HG02623 (cell line): ENCODE measurements at regions not wholly inside any gene's neighbourhood (a gene's known extent, or its start where the extent isn't known, plus 50 kb on each side); places are given as distances from the start of the nearest gene placed in this dataset.
"Not testable (repeated sequence)": the region's sequence is repeated elsewhere in the genome, so short reads cannot be mapped to it uniquely, and the experiment has no call there.

ENCODE experiments used
- ATAC-seq: cut with Tn5 transposase; IDR thresholded peaks from one replicate; pipeline ENCODE4 v1.9.1; 2021; ENCODE audit warnings: moderate library complexity; ENCODE audit not compliant: unreplicated experiment

- ATAC-seq, result no peak
Observed at GRCh38 chr18:43341014-43341413, 63.7 kb upstream of the SYT4 start.

DNA sequence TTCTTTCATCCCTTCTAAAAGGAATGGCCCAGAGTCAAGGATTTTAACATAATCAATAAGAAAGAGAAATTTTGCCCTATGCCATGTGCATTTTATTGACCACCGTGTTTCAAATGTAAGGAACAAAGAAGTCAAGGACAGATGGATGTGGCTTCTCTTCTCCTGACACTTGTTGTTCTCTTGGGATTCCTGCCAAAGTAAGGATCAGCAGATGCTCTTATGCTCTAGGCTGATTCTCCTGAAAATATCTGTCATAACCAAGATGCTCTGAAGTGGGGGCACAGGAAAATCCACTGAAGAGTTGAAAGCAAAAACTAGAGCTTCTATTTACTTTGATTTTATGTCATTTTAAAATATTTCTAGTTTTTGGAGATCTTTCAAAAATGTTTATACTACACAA is 72.9 kb upstream of the SYT4 start:
- no peak for ATAC-seq

- ATAC-seq, result no peak
Observed at GRCh38 chr18:43364535-43364934, 87.2 kb upstream of the SYT4 start.

DNA sequence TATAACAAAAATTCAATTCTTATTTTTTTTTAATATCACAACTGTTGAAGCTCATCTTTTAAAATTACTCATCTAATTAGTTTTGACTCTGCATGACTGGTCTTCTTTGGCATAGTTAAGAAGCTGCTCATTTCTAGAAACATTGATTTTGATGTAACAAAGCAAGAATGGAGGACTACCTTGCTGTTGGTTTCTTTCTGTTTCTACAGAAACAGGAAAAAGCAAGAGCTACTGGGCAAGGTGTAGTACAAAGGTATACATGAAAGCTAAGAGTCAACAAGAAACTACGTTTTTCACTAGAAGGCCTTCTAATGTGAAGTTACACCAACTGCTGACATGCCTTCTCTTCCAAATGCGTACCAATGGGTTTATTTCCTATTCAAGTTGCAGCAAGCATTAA is 90.6 kb upstream of the SYT4 start:
- no peak for ATAC-seq

- ATAC-seq, result not testable (repeated sequence)
Observed at GRCh38 chr18:43369311-43369710, 92.0 kb upstream of the SYT4 start.

GRCh38 chr18:43372773-43373172 is 95.5 kb upstream of the SYT4 start:
- no peak for ATAC-seq

- no peak for ATAC-seq
Observed at GRCh38 chr18:43380104-43380672, 102.9 kb upstream of the SYT4 start.

DNA sequence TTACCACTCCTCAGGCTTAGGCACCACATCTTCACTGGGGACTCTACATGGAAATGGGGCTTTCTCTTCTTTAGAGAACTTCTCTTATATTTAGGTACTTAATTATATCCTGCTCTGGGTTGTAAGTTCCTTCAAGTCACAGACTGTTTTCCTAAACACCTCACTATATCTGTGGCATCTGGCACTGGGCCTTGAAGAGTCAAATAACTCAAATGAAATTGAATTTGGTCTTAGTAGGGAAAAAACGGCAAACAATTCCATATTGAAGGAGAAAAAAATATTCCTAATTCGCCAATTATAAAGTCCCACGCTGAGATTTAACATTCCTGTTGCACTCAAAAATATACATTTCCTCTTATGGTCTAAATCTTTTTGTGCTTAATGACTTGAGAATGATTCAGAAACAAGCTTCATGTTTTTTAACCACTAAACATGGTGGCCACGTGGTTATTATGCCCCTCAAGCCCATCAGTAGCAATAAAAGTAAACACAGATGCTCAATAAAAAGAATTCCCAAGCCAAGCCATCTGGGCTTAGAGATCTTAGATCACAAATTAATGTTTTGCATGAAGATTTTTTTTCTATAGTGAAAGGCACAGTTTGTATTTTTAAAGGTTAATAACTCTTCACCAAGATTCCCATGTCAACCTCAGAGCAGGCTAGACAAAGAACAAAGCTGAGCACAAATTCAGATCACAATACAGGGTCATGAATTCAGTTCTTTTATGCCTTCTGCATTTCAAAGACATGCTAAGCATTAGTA is 105.5 kb upstream of the SYT4 start:
- no peak for ATAC-seq

- ATAC-seq, result no peak
Observed at GRCh38 chr18:43389163-43389562, 111.9 kb upstream of the SYT4 start.

DNA sequence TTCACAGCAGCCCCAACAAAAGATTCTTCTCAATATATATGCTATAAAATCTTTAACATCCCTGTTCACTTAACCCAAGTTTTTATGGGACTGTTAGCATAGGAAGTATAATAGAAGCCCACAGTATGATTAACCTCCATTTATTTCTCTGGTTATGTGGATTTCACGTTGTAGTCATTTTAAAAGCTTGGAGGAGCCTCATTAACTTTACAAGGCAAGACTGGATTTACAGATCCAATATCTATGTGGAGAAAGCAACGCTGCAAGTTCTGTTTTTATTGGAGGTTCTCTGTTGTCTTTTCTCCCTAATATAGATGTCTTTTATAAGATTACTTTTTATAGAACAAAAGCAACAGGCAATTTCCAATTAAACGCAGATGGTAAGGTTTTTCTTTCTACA is 114.9 kb upstream of the SYT4 start:
- no peak for ATAC-seq

GRCh38 chr18:43393174-43393573 is 115.9 kb upstream of the SYT4 start:
- ATAC-seq, result no peak

- ATAC-seq, result no peak
Observed at GRCh38 chr18:43396266-43396665, 119.0 kb upstream of the SYT4 start.

DNA sequence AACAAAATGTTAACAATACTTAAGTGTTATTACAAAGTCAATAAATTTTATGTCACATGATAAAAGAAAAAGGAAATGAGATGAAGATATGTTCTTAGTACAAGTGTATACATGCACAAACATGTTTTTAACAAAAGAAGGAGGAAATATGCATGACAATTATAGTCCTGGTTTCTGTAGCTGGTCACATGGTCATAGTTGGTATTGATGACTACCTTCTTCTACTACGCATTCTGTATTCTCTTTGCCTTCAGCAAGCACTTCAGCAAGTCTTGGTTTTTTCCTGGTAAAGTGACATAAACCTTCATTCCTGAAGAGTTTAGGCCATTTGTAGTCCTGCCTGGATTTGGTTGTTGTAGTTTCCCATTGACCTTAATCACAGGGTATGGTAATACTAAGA is 121.3 kb upstream of the SYT4 start:
- ATAC-seq, result no peak

DNA sequence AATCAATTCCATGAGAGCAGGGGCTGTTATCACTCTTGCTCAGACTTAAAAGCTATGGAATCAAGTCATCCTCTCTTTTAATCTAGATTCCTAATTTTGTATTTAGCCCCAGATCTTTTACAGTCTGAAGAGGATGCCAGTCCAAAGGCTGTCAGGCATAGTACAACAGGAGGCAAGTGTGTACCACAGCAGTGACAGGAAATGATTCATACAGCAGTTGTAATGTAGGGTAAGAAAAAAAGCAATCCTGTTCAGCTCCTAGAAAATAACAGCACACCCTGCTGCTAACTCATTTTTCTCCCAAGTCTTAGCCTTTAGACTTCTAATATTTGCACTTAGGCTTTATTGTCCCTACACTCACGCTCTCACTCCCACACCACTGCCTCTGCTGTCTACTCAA is 127.8 kb upstream of the SYT4 start:
- no peak for ATAC-seq

DNA sequence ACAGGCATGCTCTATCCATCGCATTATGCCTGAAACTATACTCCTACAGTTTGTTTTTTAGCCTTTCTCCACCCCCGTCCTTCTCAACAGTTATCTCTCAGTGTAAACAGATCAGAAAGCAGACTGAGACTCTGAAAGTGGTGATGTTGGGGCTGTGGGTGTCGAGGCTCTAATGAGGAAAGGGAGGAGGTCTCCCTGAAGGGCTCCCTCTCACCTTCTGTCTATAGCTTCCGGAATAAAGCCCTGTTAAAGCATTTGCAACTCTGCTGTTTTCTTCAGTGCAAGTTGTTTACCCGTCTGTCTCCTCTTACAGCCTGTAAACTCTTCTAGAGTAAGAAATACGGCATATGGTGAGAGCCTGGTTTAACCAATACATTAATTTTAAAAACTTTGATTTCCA is 136.7 kb upstream of the SYT4 start:
- ATAC-seq, result no peak

DNA sequence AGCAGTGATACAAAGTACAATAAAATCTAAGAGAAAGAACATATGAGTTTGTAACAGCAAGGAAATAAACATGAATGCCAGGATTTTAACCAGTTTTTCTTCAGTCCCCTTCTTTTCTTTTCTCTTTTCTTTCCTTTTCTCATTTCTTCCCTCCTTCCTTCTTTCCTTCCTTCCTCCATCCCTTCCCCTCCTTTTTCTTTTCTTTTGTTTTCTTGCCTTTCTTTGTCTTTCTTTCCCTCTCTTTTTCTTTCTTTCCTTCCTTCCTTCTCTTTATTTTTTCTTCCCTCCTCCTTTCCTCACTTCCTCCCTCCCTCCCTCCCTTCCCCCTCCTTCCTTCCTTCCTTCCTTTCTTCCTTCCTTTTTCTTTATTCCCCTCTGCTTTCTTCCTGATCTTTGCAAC is 142.8 kb upstream of the SYT4 start:
- ATAC-seq, result no peak

DNA sequence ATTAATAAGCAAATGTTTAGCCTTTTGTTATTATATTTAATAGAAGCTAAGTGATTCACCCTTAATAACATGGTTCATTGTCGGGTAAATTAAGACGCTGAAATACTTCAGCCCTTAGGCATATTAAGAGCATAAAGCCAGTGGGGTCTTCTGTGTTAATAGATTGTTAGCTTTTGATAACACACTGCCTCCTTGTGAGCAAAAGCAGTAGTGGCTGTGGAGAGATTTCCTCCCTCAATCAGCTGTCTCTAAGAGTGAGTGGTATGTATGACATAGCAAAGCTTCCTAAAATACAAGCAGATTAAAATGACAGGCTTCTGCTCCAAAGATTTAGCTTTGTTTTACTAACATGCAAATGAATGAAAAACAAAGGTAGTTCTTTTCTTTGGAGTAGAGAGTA is 143.7 kb upstream of the SYT4 start:
- no peak for ATAC-seq

DNA sequence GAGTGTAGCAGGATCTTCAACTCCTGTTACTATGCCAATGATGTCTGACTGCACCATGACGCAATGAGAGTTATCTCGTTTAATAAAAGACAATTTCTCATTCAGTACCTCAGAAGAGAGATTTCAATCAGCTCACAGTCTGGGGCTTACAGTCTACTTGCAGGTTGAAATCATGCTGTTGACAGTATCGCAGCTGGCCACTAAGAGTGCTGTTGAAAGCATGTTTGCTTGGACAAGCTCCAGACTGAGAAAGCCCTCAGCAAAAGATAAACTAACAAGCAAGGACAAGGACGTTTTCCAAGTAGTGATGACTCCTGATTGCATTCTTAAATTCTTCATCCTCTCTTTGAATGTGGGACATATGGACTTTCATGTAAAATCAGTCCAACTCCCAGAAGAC is 145.2 kb upstream of the SYT4 start:
- no peak for ATAC-seq

GRCh38 chr18:43435851-43436250 is 158.6 kb upstream of the SYT4 start:
- ATAC-seq, result no peak

- no peak for ATAC-seq
Observed at GRCh38 chr18:43442131-43442530, 164.8 kb upstream of the SYT4 start.

- ATAC-seq, result no peak
Observed at GRCh38 chr18:43442571-43442970, 165.3 kb upstream of the SYT4 start.

GRCh38 chr18:43465483-43465882 is 188.2 kb upstream of the SYT4 start:
- no peak for ATAC-seq

DNA sequence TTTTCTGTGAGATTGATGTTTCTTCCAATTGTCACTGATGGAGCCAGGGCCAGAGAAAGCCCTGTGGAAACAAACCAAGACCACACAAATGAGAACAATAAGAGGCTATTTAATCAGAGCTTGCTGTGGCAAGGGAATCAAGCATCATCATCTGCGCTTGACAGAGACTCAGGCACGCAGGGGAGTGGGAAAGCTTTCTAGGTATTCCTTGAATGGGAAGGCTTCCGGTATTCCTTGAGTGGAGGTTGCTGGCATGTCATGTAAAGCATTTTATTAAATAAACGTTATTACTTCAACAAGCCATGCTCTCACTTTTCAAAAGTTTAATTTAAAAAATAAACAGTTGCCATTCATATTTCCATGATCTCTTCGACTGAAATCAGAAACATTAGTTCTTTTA is 194.6 kb upstream of the SYT4 start:
- no peak for ATAC-seq
